ENCODE measurements at regions not wholly inside any gene's neighbourhood (a gene's known extent, or its start where the extent isn't known, plus 50 kb on each side); places are given as distances from the start of the nearest gene placed in this dataset.

DNA sequence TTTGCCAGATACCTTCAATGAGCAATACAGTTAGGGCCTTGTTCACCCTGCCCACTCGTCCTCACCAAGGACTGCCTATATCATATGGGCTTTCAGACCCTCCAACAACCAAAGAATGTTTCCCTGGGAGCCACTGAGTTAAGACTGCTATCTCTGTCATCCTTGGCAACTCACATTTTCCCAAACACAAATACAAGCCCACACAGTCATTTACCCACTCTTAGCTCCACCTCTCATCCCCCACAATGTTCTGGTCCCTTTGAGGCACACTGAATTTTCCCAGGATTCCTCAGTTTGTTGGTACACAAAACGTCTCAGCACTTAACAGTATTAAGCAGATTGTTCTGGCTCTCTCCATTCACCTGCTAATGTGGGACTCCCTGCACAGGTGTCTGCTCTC lies 204.6 kb downstream of the TLE3 start:
- DNase-seq (ENCODE audit: low spot score) = no peak

DNA sequence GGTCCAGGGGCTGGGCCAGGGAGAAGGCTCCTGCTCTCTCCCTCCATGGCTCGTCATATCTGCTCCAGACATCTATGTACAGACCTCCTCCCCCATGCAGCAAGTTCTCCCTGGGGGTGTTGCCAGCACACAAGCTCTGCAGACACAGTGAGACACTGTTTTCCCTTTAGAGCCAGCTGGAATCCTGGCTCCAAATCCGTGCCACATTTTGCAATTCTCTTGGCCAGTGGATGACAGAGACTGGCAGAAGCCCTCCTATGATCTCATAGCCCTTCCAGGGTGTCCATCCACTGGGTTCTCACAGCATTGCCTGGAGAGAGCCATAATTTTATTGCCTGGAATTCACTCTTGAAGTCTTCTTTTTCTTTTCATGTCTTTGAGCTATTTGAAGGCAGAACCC lies 203.9 kb downstream of the TLE3 start:
- DNase-seq (ENCODE audit: low spot score) = peak; percentile 14

DNA sequence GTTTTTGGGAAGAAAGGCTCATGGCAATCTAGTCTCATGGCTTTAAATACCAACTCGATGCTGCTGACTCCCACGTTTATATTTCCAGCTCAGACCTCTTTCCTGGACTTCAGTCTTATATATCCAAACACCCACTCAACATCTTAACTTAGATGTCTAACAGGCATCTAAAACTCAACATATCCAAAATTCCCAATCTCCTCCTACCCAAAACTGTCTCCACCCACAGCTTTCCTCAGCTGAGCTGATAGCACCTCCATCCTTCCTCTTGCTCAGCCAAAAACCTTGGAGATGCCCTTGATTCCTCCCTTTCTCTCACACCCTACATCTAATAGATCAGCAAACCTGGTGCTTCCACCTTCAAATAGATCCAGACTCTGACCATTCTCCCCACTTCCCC lies 202.5 kb downstream of the TLE3 start:
- no peak for DNase-seq (ENCODE audit: low spot score)

DNA sequence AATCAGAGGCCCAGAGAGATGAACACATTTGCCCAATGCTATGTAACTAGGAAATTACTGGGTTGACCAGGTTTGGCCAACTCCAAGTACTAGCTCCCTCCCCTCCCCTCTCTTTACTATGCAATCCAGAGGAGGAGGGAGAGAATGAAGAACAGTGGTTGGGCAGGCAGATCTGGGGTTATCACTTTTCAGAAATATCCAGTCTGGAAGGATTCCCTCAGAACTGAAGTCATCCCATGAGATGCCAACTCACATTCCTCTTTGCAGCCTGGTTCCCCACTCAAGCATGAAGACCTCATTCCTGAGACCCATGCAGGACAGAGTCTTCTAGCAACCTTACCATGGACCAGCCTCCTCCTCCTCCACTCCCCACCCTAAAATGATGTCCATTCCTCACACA lies 201.1 kb downstream of the TLE3 start:
- no peak for DNase-seq (ENCODE audit: low spot score)

DNA sequence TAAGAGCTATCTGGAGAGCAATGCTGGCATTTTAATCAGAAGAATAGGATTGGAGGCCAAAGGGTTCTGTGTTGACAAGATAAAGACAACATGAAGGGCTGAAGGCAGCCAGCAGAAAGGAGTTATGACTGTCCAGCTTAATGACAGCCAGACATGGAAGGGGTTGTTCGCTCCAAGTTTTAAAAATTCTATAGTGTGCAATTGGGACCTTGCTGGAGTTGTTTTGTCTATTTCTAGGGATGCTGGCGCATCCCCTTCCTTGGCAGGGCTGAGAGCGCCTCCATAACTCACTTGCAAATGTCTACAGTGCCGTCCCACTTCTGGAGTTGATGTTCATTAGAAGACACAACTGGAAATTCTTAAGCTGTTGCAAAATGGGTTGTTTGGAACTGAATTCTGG lies 200.7 kb downstream of the TLE3 start:
- DNase-seq (ENCODE audit: low spot score) = no peak

DNA sequence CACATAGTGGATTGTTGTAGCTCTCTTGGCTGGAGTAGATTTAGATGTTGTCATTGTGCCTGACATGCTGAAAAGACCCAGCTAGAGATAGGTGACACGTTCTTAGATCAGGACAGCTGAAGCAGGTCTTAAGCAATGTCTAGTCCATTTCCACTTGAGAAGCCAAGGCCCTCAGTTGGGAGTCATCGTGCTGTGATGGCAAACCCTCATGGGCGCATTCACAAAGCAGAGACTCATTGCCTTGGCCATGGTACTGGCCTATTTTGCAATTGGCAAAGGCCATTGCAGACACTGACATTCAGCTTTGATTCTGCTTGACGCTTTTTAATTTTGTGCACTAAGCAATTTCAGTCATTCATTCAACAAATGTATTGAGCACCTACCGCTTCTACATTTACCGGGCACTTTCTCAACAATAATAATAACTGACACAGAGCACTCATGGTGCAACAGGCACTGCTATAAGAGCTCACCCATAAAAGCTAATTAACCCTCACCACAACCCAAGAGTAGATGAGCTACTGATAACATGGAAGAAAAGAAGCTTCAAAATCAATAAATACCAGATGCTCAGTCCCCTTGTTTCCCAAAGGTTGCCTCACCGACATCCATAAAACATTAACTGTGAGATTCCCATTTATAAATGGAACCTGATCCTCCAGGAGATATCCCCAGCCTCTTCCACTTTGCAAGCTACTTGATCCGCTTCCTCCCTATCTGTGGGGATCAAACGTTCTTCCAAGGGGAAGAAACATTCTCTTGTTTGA lies 200.1 kb downstream of the TLE3 start:
- DNase-seq (ENCODE audit: low spot score) = no peak

DNA sequence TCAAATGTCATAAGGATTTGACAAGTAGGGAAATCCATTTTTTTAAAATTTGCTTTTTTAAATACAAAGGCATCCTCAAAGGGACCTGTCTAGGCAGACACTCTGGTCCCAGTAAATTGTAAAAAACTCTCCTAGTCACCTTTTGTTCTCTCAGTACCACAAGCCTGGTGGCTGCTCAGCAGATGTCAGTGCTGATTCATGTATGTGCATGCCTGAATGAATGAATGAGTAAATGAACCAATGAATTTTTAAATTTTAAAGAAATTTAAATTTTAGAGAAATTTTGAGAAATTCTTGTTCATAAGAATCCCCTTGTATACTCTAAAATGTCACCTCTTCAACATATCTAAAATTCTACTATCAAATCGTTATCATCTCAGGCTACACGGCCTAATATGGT lies 199.5 kb downstream of the TLE3 start:
- DNase-seq (ENCODE audit: low spot score) = no peak

DNA sequence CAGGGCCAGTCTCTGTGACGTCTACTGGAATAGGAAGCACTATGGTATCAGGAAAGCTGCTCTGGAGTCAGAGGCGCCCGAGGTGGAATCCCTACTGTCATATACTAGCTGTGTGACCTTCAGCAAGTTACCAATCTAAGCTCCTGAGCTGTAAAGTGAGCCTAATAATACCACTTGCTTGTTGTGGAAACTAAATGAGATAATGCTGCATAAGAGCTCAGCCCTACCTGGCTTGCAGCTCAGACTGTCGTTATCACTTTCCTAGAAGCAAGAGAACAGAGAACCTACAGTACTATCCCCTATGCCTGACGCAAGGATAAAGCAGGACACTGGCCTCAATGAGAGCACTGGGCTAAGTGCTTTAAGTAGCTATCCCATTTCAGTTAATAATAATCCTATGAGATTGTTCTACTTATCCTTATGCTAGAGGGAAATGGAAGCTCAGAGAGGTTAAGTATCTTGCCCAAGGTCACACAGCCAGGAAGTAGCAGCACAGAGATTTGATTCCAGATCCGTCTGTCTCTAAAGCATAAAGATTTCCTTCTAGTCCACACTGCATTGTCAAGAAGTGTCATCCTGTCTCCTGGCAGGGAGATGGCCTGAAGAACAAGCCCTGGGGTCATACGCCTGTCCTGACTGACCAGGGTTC lies 195.2 kb downstream of the TLE3 start:
- no peak for DNase-seq (ENCODE audit: low spot score)

DNA sequence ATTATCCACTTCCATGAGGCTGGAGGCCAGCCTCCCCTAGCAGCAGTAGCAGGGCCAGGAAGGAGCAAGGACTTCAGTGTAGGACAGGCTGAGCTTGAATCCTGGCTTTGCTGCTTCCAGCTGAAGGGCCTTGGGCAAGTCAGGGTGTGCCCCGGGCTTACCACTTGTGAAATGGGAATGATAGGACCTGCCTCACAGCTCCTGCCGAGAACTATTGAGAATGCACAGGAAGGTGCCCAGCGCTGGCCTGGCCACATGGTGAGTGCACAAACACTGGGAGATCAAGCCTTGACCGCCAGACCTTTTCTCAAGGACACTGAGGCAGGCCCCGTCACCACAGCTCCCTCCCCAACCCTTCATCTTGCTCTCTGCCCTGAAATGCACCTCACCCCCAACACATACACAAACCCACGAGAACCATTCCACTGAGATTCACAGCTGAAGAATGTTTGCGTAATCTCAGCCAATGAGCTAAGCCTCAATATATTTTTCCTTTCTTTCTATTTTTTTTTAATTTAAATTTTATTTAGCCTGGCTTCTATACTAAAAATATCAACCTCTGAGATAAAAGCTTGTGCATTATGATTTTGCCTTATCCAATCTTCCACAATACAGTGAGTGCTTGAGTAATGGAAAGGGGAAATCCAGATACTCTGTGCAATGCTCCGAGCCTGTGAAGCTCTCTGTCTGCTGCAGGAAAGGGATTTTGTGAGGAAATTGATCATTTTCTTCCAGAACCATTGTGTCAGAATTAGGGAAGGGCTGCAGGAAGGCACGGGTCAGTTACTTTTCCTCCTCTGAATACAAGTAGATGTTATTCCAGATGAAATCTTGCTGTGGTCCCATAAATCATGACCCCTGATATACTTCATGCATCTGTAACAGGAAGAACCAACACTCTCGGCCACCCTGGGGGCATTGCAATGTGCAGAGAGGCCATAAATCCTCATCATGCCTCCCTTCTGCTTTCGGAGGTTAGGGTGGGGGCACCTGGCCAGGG lies 193.9 kb downstream of the TLE3 start:
- no peak for DNase-seq (ENCODE audit: low spot score)

DNA sequence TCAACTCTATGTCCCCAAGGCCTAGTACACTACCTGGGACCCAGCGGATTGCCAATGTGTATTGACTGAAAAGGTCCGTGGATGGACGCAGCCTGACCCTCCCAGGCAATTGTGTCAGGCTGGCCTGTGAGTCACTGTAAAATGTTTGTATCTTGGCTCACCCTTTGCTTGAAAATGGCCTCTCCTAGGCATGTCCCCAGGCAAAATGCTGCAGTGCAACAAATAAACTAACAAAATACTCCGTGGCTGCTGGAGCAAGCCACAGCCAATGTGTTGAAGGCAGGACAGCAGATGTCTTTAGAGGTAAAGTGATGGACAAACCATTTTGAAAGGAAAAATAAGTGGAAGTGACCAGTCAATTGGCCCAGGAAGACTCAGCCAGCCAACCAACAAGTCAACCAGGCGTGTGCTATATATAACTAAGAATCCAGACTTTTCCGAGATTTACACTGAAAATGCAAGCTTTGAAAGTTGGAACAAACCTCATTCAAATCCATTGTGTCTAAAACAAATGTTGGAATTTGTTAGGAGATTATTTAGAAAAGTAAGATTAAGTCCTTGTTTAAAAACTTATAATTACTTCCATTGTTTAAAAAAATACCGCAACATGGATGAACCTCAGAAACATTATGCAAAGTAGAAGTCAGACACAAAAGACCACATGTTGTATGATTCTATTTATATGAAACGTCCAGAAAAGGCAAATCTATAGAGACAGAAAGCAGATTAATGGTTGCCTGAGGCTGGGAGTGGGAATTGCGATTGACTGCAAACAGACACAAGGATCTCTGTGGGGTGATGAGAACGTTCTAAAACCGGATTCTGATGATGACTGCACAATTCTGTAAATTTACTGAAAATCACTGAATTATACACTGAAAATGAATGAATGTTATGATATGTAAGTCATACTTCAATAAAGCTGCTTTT lies 191.2 kb downstream of the TLE3 start:
- no peak for DNase-seq (ENCODE audit: low spot score)

DNA sequence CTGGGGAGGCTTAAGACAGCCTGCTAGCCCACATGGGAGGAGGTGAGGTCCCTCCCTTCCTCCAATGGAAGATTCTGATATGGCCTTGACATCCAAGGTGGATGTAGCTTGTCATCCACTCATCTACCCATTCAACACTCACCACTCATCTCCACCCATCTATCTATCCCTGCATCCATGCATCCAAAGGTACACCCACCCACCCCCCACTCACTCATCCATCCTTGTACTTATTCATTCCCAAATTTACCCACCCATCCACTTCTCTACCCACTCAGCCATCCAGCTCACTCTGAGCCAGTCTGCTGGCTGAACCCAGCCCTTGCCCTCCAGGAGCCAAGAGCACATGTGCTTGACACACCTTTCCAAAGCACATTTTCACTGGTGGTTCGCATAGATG lies 189.7 kb downstream of the TLE3 start:
- no peak for DNase-seq (ENCODE audit: low spot score)

DNA sequence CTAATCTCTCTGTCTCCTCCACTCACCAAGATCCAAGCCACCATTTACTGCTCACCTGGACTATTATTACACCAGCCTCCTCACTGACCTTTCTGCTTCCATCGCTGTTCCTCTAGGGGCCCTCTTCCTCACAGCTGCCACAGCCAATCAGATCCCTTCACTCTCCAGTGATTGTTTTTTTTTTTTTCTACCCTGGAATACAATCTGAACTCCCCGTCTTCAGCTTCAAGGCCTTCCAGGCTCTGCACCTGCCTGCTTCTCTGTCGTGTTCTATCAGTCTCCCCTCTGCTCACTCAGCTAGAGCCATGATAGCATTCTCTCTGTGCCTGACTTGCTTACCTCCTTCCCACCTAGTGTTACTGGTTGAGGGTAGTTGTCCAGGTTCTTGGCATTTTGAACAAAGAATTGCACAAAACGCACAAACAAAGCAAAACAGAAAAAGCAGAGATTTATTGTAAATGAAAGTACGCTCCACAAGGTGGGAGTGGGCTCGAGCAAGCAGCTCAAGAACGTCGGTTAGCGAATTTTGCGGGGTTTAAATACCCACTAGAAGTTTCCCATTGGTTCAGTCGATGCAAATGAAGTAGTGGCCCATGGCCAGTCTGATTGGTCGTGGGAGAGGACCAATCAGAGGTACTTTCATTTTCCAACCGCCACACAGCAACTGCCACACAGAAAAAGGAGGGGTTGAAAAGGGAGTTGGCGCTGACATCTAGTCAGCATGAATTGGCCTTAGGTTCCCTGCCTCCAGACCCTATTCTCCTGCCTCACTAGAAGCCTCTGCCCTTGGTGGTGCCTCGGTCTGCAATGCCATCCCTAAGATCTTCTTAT lies 188.9 kb downstream of the TLE3 start:
- no peak for DNase-seq (ENCODE audit: low spot score)

DNA sequence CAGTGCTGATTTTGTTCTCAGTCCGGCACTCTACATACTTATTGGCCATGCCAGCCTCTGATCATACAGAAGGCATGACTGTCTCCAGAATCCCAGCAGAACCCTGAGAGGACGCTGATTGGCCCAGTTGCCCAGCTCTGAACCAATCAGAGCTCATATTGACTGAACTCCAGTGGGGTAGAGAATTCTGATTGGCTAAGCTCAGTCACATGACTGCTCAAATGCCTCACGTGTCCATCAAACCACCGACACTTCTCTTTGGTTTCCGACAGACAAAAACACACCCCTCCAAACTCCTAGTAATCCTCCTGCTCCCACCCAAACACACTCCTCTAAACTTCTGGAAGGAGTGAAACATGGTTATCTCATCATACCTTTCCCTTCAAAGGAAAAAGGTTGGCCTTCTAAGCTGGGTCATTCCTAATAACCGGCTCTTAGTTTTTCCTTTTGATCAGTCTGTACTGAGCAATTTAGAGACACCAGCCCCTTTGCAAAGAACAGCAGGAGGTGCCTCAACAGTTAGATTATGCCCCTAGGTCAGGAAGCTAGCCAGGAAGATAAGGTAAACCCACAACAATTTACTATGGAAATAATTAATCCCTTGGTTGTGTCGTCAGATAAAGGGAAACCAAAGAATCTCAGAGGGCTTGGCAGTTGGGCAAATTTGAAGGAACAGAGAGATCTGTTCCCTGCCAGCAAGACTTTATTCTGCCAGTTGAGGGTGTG lies 187.8 kb downstream of the TLE3 start:
- no peak for DNase-seq (ENCODE audit: low spot score)

DNA sequence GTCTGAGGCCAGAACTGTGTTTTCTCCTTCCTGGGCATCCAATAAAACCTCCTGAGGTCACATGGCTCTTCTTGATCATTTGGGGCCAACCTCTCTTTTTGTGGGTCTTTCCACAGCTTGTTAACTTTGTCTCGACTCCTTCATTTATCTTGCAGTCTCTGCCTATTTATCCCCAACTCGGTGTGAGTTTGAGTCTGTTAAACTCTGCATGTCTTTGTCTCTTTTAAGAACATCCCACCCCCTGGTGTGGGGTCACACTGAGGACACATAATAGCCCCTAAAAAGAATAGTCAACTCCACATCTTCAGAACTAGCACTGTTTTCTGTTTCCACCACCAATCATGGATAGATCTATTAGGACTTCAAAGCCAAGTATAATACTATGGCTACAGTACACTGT lies 187.2 kb downstream of the TLE3 start:
- no peak for DNase-seq (ENCODE audit: low spot score)

DNA sequence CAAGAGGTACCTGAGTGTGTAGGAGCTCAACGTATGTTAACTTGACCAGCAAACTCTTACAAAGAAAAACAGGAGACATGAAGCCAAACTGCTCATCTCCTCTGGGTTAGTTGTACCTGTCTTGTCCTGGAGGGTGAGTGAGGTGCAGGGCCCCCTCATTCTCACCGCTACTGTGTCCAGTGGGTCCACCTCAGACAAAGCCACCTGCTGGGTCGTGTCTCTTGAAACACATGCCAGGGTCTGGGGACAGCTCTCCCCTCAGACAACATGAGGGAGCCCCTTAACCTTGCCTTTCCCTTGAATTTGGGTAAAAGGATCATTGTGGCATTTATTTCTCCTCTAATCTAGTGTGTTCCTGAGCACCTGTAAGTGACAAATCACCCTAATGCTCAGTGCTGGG lies 185.6 kb downstream of the TLE3 start:
- DNase-seq (ENCODE audit: low spot score) = no peak

DNA sequence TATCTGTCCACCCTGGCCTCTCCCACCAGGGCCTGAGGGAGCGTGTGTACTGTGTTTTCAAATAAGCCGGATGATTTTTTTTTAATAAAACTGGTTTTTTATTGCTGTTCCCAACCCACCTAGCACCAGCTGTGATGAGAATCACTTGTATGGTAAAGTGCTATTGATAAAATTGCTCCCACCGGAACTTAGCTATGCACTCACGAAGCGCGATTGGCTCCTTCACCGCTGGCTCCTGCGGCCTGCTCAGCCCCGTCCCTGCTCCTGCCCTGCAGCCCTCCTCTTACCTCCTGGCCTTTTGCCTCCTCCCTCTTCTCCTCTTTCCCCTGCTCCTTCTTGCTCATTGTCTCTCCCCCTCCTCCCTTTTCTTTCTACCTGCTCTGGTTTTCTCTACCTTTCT lies 183.7 kb downstream of the TLE3 start:
- no peak for DNase-seq (ENCODE audit: low spot score)

DNA sequence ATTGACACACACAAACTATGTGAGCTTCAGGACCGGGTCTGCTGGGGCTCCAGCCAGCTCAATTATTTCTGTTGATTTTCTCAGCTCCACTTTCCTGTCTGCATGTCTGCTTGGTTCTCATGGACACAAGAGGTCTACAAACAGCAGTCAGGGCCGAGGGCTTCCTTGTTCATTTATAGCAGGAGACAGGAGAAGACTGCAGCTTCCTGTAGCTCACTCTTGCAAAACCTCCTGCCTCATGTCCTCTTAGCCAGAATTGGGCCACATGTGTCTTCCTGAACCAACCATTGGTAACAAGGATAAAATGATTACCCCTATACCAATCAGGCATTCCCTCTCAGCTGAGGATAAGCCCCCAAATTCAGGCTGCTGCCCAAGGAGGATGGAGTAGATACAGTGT lies 182.8 kb downstream of the TLE3 start:
- DNase-seq (ENCODE audit: low spot score) = no peak

DNA sequence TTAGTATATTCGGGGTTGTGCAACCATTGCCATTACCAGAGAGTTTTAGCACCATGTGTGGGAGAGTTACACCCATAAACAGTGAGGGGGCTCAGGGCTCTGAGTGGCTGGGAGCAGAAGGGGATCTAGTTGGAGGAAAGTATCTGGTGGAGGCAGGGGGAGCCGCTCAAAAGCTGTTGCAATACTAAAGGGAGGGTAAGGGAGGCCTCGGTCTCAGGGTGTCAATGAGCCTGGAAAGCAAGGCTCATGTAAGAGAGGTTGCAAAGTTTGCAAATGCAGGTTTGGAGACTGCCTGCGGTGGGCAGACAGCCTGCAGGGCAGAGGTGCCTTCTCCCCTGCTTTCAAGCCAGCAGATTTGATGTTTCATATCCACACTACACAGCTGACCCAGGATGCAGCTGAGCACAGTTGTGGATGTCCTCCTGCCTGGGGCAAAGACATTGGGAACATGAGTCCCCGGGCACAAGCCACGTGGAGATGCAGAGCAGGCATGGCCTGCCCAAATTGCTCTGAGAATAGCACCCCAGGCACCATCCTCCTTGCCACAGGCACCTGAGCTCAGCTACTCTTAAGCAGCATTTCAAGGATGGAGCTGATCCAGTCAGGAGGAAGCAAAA lies 181.4 kb downstream of the TLE3 start:
- DNase-seq (ENCODE audit: low spot score) = no peak

DNA sequence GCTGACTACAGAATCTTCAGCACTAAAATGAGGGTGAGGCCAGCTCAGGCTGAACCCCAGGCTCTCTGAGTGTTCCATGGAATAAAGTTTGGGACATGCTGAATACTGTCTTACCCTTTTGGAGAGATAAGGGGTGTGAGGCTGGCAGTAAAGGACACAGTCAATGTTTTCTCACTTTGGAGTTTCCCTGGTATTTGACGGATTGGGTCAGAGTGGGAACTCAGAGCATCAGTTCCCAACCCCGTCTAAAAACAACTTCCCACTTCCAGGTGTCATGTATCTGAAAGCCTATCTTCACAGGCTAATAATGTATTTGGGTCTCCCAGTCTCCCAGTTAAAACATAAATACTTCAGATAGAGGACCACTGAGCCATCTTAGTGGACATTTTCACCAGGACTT lies 180.7 kb downstream of the TLE3 start:
- DNase-seq (ENCODE audit: low spot score) = no peak

DNA sequence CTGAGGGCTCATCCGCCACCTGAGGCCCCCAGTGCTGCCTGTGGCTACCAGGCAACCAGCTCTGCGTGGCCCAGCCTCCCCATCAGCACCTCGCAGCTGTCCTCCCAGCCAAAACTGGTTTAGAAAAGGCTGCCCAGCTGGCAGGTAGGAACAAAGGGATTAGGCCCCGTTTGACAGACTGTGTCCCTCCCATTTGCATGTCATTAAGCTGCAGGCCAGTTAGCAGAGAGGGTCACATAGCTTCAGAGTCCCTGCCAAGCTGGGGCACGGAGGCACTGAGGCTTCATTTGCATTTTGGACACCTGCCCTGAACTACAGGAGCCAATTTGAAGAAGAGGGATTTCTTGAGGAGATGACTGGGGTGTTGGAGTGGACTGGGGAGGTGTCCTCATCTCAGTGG lies 177.9 kb downstream of the TLE3 start:
- no peak for DNase-seq (ENCODE audit: low spot score)

Measured in COLO829 (cell line).